ENCODE measurements at regions not wholly inside any gene's neighbourhood (a gene's known extent, or its start where the extent isn't known, plus 50 kb on each side); places are given as distances from the start of the nearest gene placed in this dataset.

- TF ChIP-seq CTCF (IDR thresholded peaks at IDR 0.05) (no peak), REST (IDR thresholded peaks at IDR 0.05; ENCODE audit: insufficient read depth in 1 of 2, low read depth in 2 of 2, low read length in 1 of 2) (no peak), TCF7L2 (IDR thresholded peaks at IDR 0.05; ENCODE audit: low read depth, low read length) (no peak), POLR2AphosphoS5 (IDR thresholded peaks at IDR 0.05; ENCODE audit: low read depth, low read length) (no peak)
These were observed 344.1 kb upstream of the DMAC1 start for GRCh38 chr9:8143677-8144076.

All from Panc1 (cell line).